ENCODE measurements at regions not wholly inside any gene's neighbourhood (a gene's known extent, or its start where the extent isn't known, plus 50 kb on each side); places are given as distances from the start of the nearest gene placed in this dataset.

DNA sequence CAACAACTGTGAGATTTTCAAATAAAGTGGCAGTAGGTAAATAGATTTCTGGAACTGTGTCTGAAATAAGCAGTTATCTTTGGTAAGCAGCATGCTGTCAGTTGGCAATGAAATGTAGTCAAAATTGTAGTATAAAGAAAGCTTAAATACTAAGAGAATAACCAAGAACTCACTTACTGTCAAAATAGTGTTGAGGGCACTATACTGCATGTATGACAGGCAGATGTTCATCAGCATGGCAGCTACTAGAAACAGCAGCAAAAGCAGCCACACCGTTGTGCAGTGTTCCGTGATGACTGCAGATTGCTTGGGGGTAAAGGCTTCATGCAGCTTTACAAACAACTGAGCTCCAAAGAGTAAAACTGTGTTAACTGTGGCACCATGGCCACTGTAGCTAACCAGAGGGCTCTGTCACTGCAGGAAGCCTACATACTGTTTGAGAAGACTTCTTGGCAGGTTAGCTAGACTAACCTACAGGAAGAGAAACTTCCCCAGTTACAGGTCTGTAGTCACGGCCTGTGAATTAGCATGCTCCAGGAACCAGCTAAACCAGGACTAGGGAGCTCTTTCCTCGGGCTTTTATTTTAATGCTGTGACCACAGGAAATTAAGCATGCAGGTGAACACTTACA is 459.7 kb downstream of the TBL1XR1 start:
- TF ChIP-seq, protein P1, sequence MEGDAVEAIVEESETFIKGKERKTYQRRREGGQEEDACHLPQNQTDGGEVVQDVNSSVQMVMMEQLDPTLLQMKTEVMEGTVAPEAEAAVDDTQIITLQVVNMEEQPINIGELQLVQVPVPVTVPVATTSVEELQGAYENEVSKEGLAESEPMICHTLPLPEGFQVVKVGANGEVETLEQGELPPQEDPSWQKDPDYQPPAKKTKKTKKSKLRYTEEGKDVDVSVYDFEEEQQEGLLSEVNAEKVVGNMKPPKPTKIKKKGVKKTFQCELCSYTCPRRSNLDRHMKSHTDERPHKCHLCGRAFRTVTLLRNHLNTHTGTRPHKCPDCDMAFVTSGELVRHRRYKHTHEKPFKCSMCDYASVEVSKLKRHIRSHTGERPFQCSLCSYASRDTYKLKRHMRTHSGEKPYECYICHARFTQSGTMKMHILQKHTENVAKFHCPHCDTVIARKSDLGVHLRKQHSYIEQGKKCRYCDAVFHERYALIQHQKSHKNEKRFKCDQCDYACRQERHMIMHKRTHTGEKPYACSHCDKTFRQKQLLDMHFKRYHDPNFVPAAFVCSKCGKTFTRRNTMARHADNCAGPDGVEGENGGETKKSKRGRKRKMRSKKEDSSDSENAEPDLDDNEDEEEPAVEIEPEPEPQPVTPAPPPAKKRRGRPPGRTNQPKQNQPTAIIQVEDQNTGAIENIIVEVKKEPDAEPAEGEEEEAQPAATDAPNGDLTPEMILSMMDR (IDR thresholded peaks at IDR 0.05; ENCODE audit: insufficient read depth, low read length): no peak
- H3K4me3 ChIP-seq (ENCODE audit: low read depth, low read length): no peak overlapping the region
- DNase-seq (ENCODE audit: low read depth): no peak

DNA sequence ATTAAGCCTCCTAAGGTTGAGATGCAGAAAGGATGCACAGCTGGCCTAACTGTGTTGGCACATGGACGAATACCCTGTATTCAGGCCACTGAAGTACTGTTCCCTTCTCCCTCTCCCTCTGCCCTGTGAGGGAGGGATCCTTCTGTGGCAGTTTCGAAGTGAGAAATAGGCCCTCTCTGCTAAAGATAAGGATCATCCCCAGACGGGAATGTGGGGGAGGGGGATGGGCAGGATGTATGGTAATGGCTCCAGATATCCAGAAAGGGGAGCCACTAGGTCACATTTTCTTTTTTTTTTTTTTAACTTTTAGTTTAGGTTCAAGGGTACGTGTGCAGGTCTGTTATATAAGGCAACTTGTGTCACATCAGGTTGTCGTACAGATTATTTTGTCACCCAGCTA is 463.1 kb downstream of the TBL1XR1 start:
- DNase-seq (ENCODE audit: low read depth): no peak
- H3K4me3 ChIP-seq (ENCODE audit: low read depth, low read length): no peak overlapping the region
- TF ChIP-seq, protein P1 (IDR thresholded peaks at IDR 0.05; ENCODE audit: insufficient read depth, low read length): no peak

DNA sequence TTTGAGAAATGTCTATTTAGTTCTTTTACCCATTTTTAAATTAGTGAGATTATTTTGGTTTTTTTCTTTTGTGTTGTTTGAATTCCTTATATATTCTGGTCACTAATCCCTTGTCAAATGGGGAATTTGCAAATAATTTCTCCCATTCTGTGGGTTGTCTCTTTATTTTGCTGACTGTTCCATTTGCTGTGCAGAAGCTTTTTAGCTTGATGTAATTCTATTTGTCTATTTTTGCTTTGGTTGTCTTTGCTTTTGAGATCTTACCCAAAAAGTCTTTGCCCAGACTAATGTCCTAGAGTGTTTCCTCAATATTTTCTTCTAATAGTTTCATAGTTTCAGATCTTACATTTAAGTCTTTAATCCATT is 472.9 kb downstream of the TBL1XR1 start:
- H3K4me3 ChIP-seq (ENCODE audit: low read depth, low read length): no peak overlapping the region
- TF ChIP-seq, protein P1 (IDR thresholded peaks at IDR 0.05; ENCODE audit: insufficient read depth, low read length): no peak
- DNase-seq (ENCODE audit: low read depth): no peak

DNA sequence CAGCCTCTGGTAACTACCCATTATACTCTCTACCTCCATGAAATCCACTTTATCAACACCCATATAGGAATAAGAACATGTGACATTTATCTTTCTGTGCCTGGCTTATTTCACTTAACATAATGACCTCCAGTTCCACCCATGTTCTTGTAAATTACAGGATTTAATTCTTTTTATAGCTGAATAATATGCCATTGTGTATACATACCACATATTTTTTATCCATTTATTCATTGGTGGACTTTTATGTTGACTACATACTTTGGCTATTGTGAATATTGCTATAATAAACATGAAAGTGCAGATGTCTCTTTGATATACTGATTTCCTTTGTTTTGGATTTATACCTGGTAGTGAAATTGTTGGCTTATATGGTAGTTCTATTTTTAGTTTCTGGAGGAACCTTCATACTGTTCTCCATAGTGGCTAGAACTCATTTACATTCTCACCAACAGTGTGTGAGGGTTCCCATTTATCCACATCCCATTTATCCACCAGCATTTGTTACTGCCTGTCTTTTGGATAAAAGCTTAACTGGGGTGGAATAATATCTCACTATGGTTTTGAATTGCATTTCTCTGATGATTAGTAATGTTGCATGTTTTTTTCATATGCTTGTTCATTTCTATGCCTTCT is 473.4 kb downstream of the TBL1XR1 start:
- no peak for DNase-seq (ENCODE audit: low read depth)
- TF ChIP-seq, protein P1 (IDR thresholded peaks at IDR 0.05; ENCODE audit: insufficient read depth, low read length): no peak
- no peak overlapping the region for H3K4me3 ChIP-seq (ENCODE audit: low read depth, low read length)

DNA sequence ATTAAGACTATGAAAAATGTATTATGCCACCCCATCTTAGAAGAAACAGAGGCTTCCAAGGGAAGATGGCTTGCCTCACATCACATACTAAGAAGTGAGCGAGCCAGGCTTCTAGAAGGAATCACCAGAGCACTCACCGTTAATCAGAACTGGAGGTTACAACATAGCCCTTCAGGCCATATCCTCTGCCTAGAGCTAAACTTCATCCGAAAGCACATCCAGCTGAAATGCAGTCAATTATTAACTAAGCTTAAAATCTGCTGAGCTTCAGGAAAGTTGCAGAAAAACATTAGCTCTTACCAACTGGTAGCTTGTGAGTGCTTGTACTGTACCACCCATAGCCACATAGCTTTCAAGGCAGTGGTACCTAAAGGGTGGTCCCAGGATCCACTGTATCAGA is 483.2 kb downstream of the TBL1XR1 start:
- TF ChIP-seq, protein P1 (IDR thresholded peaks at IDR 0.05; ENCODE audit: insufficient read depth, low read length): no peak
- no peak overlapping the region for H3K4me3 ChIP-seq (ENCODE audit: low read depth, low read length)
- no peak for DNase-seq (ENCODE audit: low read depth)

DNA sequence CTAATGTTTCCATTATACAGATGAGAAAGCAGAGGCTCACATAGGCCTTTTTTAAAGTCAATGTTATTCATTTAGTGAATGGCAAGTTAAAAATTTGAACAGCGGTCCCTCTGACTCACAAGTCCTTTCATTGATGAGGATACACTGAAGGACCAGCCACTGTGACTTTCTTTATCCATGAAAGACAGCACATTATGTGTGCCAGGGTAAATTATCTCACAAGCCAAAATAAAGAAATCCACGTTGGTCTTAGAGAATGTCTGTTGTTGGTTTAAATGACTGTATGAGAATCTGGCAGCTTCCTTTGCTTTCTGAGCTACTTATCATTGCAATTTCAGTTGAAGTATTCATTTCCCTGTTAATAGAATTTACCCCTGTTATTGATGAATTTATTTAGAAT is 485.1 kb downstream of the TBL1XR1 start:
- no peak overlapping the region for H3K4me3 ChIP-seq (ENCODE audit: low read depth, low read length)
- no peak for DNase-seq (ENCODE audit: low read depth)
- TF ChIP-seq, protein P1 (IDR thresholded peaks at IDR 0.05; ENCODE audit: insufficient read depth, low read length): no peak

DNA sequence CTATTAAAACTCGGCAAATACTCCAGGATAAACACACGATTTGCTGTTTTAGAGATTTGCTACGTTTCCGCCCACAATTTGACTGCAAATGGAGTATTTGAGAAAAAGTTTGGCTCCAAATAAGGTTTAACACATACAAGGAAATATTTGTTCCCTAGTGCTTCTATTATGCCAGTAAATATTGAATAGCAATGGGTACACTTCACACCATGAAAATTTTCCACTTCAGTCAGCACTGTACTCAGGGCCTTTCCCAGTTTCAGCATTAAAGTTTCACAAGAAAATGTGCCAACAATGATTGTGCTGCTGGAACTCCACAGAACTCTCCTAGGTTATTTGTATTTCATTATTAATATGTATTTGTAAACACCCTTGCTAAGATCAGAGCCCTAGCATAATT is 498.0 kb downstream of the TBL1XR1 start:
- TF ChIP-seq, protein P1 (IDR thresholded peaks at IDR 0.05; ENCODE audit: insufficient read depth, low read length): no peak
- no peak overlapping the region for H3K4me3 ChIP-seq (ENCODE audit: low read depth, low read length)
- DNase-seq (ENCODE audit: low read depth): no peak
